LNCaP clone FGC (cell line): ENCODE measurements at regions not wholly inside any gene's neighbourhood (a gene's known extent, or its start where the extent isn't known, plus 50 kb on each side); places are given as distances from the start of the nearest gene placed in this dataset.
A peak's percentile ranks its signal among the peaks of the same experiment; 100 is the strongest.

Experiments used
- DNase-seq: peaks from one replicate; pipeline ENCODE4 v3.0.0-alpha.2; 2011; ENCODE audit warnings: low read depth
- H3K4me3 ChIP-seq: 2 replicates; pipeline ENCODE4 v1.5.1; 2011; ENCODE audit warnings: mild to moderate bottlenecking, low read depth, low read length, control low read depth
- TF ChIP-seq, protein P1 (sequence below): IDR thresholded peaks from 2 replicates; pipeline ENCODE4 v1.5.1; 2012; ENCODE audit warnings: mild to moderate bottlenecking; ENCODE audit not compliant: control insufficient read depth, insufficient read depth; ENCODE audit errors: extremely low read depth

DNA sequence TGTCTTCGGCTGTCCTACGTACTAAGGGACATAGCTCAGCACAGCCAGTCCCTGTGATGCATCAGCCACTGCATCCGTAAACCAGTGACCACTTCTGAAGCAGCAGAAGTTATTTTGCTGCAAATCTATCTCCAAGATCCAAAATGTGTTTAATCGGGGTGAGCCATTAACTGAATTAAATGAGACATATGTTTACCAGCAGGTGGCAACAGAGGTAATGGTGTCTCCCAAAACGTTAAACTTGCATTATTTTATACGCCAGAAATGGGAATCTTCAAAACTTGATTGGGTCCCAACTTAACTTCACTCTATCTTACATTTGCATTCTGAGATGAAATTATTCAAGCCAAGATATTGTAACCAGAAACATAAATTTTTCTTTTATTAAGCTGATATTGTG lies 75.3 kb upstream of the BOC start:
- no peak overlapping the region for H3K4me3 ChIP-seq
- TF ChIP-seq, protein P1, sequence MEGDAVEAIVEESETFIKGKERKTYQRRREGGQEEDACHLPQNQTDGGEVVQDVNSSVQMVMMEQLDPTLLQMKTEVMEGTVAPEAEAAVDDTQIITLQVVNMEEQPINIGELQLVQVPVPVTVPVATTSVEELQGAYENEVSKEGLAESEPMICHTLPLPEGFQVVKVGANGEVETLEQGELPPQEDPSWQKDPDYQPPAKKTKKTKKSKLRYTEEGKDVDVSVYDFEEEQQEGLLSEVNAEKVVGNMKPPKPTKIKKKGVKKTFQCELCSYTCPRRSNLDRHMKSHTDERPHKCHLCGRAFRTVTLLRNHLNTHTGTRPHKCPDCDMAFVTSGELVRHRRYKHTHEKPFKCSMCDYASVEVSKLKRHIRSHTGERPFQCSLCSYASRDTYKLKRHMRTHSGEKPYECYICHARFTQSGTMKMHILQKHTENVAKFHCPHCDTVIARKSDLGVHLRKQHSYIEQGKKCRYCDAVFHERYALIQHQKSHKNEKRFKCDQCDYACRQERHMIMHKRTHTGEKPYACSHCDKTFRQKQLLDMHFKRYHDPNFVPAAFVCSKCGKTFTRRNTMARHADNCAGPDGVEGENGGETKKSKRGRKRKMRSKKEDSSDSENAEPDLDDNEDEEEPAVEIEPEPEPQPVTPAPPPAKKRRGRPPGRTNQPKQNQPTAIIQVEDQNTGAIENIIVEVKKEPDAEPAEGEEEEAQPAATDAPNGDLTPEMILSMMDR: peak; percentile 71
- DNase-seq: peak; percentile 4

DNA sequence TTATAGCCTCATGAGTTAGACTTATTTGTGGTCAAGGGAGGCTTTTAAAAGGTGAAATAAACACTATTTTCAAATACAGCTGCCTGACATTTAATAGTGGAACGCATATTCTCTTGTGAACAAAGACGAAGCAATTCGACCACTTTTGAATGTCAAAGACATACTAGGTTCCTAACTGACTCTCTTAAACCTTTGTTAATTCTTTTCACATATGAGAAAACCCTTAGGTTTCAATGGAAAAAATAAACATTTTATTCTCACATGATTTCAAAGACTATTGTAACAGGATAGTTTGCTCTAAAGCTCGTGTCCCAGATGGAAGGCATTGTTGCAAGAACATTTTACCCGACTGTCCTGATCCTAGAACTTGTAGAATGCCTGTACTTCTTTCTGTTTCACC lies 74.8 kb upstream of the BOC start:
- no peak overlapping the region for H3K4me3 ChIP-seq
- TF ChIP-seq, protein P1: no peak
- no peak for DNase-seq

DNA sequence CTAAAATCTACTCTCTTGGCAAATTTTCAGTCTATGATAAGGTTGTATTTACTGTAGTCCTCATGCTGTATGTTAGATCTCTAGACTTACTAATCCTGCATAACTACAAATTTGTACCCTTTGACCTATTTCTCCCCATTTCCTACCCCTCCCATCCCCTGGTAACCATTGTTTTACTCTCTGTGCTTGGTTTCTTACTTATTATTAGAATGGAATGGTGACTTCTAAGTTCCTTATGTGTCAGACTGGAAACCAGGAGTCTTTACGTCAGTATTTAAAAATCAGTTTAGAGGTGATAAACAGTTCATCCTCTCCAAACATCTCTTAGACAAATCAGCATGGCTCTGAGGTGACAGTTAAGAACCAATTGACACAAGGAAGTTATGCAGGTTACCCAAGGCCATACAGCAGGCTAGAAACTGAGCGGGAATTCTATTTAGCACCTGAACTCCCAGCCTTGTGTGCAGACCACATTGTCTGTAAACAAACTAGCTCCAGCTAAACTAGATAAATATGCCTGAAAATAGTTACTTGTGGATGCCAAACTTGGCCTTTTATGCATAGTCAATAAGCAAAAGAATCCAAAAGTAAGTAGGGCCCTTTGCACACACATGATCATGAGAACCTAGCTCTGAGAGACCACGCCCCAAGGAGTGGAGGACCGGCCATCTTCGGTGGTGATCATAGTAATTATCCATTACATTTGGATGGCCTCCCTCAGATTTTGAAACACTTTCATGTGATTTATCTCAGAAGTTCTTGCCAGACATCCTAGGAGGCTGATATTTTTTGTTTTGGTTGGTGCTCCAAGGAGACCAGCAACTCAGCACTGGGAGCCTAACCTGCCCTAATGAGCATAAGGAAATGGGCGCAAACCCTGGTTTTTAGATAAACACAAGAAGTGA lies 72.3 kb upstream of the BOC start:
- TF ChIP-seq, protein P1: no peak
- DNase-seq: no peak
- no peak overlapping the region for H3K4me3 ChIP-seq

DNA sequence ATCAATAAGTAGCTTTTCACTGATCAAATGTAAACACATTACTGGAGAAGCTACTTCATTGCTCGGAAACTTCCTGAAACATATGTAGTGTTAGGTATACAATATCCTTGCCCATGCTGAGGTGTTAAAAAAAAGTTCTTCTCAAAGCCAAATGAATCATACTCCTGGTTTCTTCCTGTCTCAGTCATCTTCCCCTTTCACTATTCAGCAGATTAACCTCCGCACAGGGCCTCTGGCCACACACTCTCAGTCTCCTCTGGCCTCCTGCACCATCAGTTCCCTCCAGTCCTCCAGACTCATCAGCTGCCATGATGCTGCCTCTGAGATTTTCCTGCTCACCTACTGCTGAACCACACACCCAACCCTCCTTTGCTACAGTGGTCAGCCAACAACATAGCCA lies 70.5 kb upstream of the BOC start:
- no peak for DNase-seq
- TF ChIP-seq, protein P1: no peak
- no peak overlapping the region for H3K4me3 ChIP-seq

DNA sequence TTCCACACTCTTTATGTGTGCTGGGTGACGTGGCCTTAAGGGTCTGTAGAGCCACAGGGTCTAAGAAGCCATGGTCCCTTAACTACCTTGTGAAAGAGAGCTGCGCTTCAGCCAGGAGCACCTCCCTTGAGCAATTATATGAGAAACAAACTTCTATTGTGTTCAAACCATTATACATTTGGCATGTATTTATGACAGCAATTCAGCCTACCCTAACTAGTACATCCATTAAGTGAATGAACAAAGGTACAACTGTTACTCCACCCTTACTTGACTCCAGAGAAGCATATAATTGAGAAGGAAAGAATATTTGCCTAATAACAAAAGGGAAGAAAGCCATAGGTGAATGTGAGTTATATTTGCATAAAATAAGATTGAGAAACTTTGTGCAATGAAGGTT lies 69.8 kb upstream of the BOC start:
- TF ChIP-seq, protein P1: no peak
- no peak for DNase-seq
- no peak overlapping the region for H3K4me3 ChIP-seq

DNA sequence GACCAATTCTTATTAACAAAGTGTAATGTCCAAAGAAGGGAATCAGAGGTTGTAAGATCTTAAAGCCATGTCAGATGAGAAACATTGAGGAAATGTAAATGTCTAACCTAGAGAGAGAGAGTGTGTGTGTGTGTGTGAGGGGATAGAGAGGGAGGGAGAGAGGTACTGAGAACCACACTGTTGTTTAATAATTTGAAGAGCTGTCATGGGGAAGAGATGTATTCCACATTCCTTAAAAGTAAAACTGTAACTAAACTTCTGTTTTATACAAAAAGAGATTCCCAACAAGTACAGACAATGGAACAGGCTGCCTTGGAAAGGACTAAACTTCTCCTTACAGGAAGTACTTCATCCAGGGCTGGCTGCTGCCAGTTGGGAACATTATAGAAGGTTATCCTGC lies 68.9 kb upstream of the BOC start:
- TF ChIP-seq, protein P1: no peak
- no peak overlapping the region for H3K4me3 ChIP-seq
- no peak for DNase-seq

DNA sequence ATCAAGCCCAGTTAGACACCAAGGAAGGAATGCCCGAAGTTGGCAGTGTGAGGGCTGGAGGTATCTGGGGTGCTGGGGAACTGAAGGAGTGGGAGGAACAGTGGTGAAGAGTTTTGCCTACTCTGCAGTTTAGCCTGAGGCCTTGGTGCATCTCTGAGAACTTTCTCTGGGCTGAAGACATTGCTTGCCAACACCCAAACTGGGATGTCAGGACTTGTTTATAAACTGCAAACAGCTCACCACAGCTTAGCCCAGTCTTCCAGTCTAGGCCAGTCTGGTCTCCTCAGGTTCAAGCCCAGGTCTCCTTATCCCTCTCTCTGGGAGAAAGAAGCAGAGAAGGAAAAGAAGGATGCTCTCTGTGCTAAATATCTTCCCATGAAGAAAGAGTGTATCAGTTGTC lies 68.0 kb upstream of the BOC start:
- no peak for DNase-seq
- TF ChIP-seq, protein P1: no peak
- no peak overlapping the region for H3K4me3 ChIP-seq
